ENCODE measurements at regions not wholly inside any gene's neighbourhood (a gene's known extent, or its start where the extent isn't known, plus 50 kb on each side); places are given as distances from the start of the nearest gene placed in this dataset.

- Histone ChIP-seq H3K4me1 (ENCODE audit: insufficient read depth, low read length) (no peaks in the 10 kb centered on the region), H3K9me2 (replicated peaks; ENCODE audit: low read length) (no peaks in the 10 kb centered on the region), H3K9ac (ENCODE audit: low read length) (no peak overlapping the region), H3K36me3 (ENCODE audit: low read depth, low read length) (no peaks in the 10 kb centered on the region), H3K27ac (ENCODE audit: low read length) (no peak overlapping the region), H3K4me3 (ENCODE audit: low read length) (no peak overlapping the region), H3K79me2 (ENCODE audit: low read length) (no peaks in the 10 kb centered on the region), H4K20me1 (ENCODE audit: low read length) (no peaks in the 10 kb centered on the region), H3K9me3 (ENCODE audit: low read length) (no peaks in the 10 kb centered on the region), H3F3A (ENCODE audit: low read length, unreplicated experiment) (no peaks in the 10 kb centered on the region), H3K4me2 (ENCODE audit: low read length) (no peak overlapping the region), H2AFZ (ENCODE audit: low read length) (no peak overlapping the region), H3K27me3 (ENCODE audit: low read length) (peaks cover 15% of the 10 kb centered on the region; the same call in 1 of the 2 replicates)
- CTCF ChIA-PET: no interaction called here
- DNase-seq (no peak), ATAC-seq (no peak)
- intact Hi-C loops (cut with micrococcal nuclease): no loop called here
- POLR2A ChIA-PET (ENCODE audit: unreplicated experiment): no interaction called here
- no TSS peak for BruUV-seq (replicated peaks)
- TF ChIP-seq EZH2 (IDR thresholded peaks at IDR 0.05; ENCODE audit: low read length, unreplicated experiment) (no peak), EZH2phosphoT487 (IDR thresholded peaks at IDR 0.05; ENCODE audit: borderline replicate concordance, low read length) (no peak), CTCF (conservative IDR thresholded peaks at IDR 0.05; ENCODE audit: low read depth, low read length) (no peak)
Observed at GRCh38 chr2:176854062-176854461, 358.5 kb upstream of the HNRNPA3 start.

GRCh38 chr2:176854878-176855277 lies 357.7 kb upstream of the HNRNPA3 start:
- H3K9ac ChIP-seq (ENCODE audit: low read length): no peak overlapping the region
- ChIA-PET POLR2A (ENCODE audit: unreplicated experiment) (interaction anchor here (0.6 kb wide), 1 partner anchor 201 kb away, joined by 5 read pairs; no protein-coding TSS in a partner anchor), CTCF (no interaction called here)
- H3K9me2 ChIP-seq (replicated peaks; ENCODE audit: low read length): no peaks in the 10 kb centered on the region
- H3K9me3 ChIP-seq (ENCODE audit: low read length): no peaks in the 10 kb centered on the region
- no peak overlapping the region for H3K4me3 ChIP-seq (ENCODE audit: low read length)
- H3F3A ChIP-seq (ENCODE audit: low read length, unreplicated experiment): no peaks in the 10 kb centered on the region
- DNase-seq (no peak), ATAC-seq (no peak)
- no TSS peak for BruUV-seq (replicated peaks)
- no peaks in the 10 kb centered on the region for H4K20me1 ChIP-seq (ENCODE audit: low read length)
- H3K27ac ChIP-seq (ENCODE audit: low read length): no peak overlapping the region
- intact Hi-C loops (cut with micrococcal nuclease): no loop called here
- no peaks in the 10 kb centered on the region for H3K4me1 ChIP-seq (ENCODE audit: insufficient read depth, low read length)
- no peaks in the 10 kb centered on the region for H3K36me3 ChIP-seq (ENCODE audit: low read depth, low read length)
- no peak overlapping the region for H2AFZ ChIP-seq (ENCODE audit: low read length)
- peaks cover 19% of the 10 kb centered on the region; the same call in 1 of the 2 replicates for H3K27me3 ChIP-seq (ENCODE audit: low read length)
- TF ChIP-seq EZH2phosphoT487 (IDR thresholded peaks at IDR 0.05; ENCODE audit: borderline replicate concordance, low read length): no peak
- TF ChIP-seq EZH2 (IDR thresholded peaks at IDR 0.05; ENCODE audit: low read length, unreplicated experiment): no peak
- TF ChIP-seq CTCF (conservative IDR thresholded peaks at IDR 0.05; ENCODE audit: low read depth, low read length): no peak
- no peaks in the 10 kb centered on the region for H3K79me2 ChIP-seq (ENCODE audit: low read length)
- no peak overlapping the region for H3K4me2 ChIP-seq (ENCODE audit: low read length)

GRCh38 chr2:176856683-176857082 lies 355.9 kb upstream of the HNRNPA3 start:
- no peak overlapping the region for H2AFZ ChIP-seq (ENCODE audit: low read length)
- H4K20me1 ChIP-seq (ENCODE audit: low read length): no peaks in the 10 kb centered on the region
- no peak for TF ChIP-seq EZH2 (IDR thresholded peaks at IDR 0.05; ENCODE audit: low read length, unreplicated experiment)
- TF ChIP-seq EZH2phosphoT487 (IDR thresholded peaks at IDR 0.05; ENCODE audit: borderline replicate concordance, low read length): no peak
- no peak overlapping the region for H3K9ac ChIP-seq (ENCODE audit: low read length)
- H3K79me2 ChIP-seq (ENCODE audit: low read length): no peaks in the 10 kb centered on the region
- H3F3A ChIP-seq (ENCODE audit: low read length, unreplicated experiment): no peaks in the 10 kb centered on the region
- no peaks in the 10 kb centered on the region for H3K4me1 ChIP-seq (ENCODE audit: insufficient read depth, low read length)
- intact Hi-C loops (cut with micrococcal nuclease): no loop called here
- no peaks in the 10 kb centered on the region for H3K9me3 ChIP-seq (ENCODE audit: low read length)
- ChIA-PET POLR2A (ENCODE audit: unreplicated experiment) (no interaction called here), CTCF (no interaction called here)
- BruUV-seq (replicated peaks): no TSS peak
- no peak overlapping the region for H3K4me3 ChIP-seq (ENCODE audit: low read length)
- no peaks in the 10 kb centered on the region for H3K9me2 ChIP-seq (replicated peaks; ENCODE audit: low read length)
- no peaks in the 10 kb centered on the region for H3K36me3 ChIP-seq (ENCODE audit: low read depth, low read length)
- no peak overlapping the region for H3K27ac ChIP-seq (ENCODE audit: low read length)
- DNase-seq (no peak), ATAC-seq (no peak)
- H3K4me2 ChIP-seq (ENCODE audit: low read length): no peak overlapping the region
- H3K27me3 ChIP-seq (ENCODE audit: low read length): peaks cover 22% of the 10 kb centered on the region; the same call in 1 of the 2 replicates
